ENCODE measurements at regions not wholly inside any gene's neighbourhood (a gene's known extent, or its start where the extent isn't known, plus 50 kb on each side); places are given as distances from the start of the nearest gene placed in this dataset.
A peak's percentile ranks its signal among the peaks of the same experiment; 100 is the strongest.

DNA sequence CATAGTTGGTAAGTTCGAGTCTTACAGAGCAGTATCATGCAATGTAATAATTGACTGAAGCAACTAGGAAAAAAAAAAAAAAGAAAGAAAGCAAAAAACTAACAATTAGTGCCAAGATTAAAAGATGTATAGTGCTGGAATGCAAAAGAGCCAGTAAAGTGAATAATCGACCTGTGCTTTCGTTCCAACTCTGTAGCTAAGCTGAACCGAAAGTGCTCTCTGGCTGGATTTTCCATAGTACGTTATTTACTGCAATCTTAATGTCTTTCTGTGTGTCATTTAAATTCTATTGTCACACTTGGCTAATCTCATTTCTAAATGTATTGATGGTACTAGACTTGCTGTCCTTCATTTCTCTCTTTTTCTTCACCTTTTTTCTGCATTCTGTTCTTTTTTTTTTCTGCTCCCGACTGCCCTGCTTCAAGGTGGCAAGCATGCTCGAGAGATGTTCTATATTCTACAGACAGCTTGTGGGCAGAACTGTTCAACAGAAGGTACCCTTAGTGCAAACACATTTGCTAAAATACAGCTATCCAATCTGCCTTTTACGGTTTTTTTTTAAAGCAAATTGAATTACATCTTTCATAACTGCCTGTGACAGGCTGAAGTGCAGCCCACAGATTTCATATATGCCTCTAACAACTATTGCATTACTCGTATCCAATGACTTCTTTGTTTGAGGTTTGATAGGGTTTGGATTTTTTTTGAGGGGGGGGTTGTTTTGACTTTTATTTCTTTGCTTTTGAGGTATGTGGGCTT lies 204.2 kb upstream of the MTNR1B start:
- H3K27me3 Mint-ChIP-seq, result peaks cover 7 to 17% (median 8%) of the 10 kb centered on the region in 3 donors
- H3K4me1 Mint-ChIP-seq, result peaks cover 5 to 11% (median 7%) of the 10 kb centered on the region in 3 donors
- DNase-seq (no peak), ATAC-seq (ENCODE audit: low read depth in 2 of 2) (no peak)
- H3K27ac Mint-ChIP-seq, result no peak overlapping the region
- H3K36me3 Mint-ChIP-seq, result no peaks in the 10 kb centered on the region
- H3K9me3 Mint-ChIP-seq, result peaks cover 0 to 3% (median 0%) of the 10 kb centered on the region in 7 donors
- peak overlapping the region in 1 of 8 donors; percentile 69 for H3K4me3 Mint-ChIP-seq

- DNase-seq (no peak), ATAC-seq (ENCODE audit: low read depth in 2 of 2) (no peak)
- Mint-ChIP-seq H3K4me1 (peaks cover 5 to 11% (median 7%) of the 10 kb centered on the region in 3 donors), H3K27me3 (peaks cover 7 to 17% (median 10%) of the 10 kb centered on the region in 3 donors), H3K9me3 (peaks cover 0 to 3% (median 0%) of the 10 kb centered on the region in 7 donors), H3K36me3 (no peaks in the 10 kb centered on the region), H3K27ac (peak overlapping the region in 1 of 6 donors; percentile 20), H3K4me3 (peak overlapping the region in 6 of 8 donors; percentile 25 to 79 (median 56))
These were observed 203.5 kb upstream of the MTNR1B start for GRCh38 chr11:92765965-92766371.

DNA sequence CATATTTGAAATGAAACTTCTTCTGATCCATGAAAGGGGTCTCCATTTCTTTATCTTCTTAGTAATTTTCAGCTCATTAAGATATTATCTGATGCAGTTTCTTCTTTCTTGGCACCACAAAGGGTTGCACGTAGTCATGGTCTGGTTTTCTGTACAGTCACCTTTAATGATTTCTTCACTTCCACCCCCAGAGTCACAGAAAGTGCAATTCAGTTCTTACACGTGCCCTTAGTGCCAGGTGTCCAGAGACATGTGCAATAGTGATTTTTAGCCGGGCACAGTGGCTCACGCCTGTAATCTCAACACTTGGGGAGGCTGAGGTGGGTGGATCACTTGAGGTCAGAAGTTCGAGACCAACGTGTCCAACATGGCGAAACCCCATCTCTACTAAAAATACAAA lies 202.8 kb upstream of the MTNR1B start:
- H3K4me3 Mint-ChIP-seq, result peak overlapping the region in 2 of 8 donors; percentile 2 to 45
- peaks cover 0 to 3% (median 0%) of the 10 kb centered on the region in 7 donors for H3K9me3 Mint-ChIP-seq
- H3K36me3 Mint-ChIP-seq, result no peaks in the 10 kb centered on the region
- DNase-seq, result no peak
- peaks cover 7 to 17% (median 14%) of the 10 kb centered on the region in 3 donors for H3K27me3 Mint-ChIP-seq
- no peak for ATAC-seq (ENCODE audit: low read depth in 2 of 2)
- H3K4me1 Mint-ChIP-seq, result peaks cover 5 to 11% (median 7%) of the 10 kb centered on the region in 3 donors
- no peak overlapping the region for H3K27ac Mint-ChIP-seq

- ATAC-seq (ENCODE audit: low read depth in 2 of 2), result no peak
- Mint-ChIP-seq H3K27me3 (peaks cover 7 to 17% (median 14%) of the 10 kb centered on the region in 3 donors), H3K27ac (peak overlapping the region in 1 of 6 donors; percentile 9), H3K4me3 (peak overlapping the region in 1 of 8 donors; percentile 17), H3K36me3 (no peaks in the 10 kb centered on the region), H3K9me3 (peaks cover 0 to 3% (median 0%) of the 10 kb centered on the region in 7 donors), H3K4me1 (peaks cover 5 to 11% (median 7%) of the 10 kb centered on the region in 3 donors)
- DNase-seq, result no peak
These were observed 202.0 kb upstream of the MTNR1B start for GRCh38 chr11:92767416-92767815.

- Mint-ChIP-seq H3K4me3 (no peak overlapping the region), H3K27me3 (peaks cover 7 to 17% (median 14%) of the 10 kb centered on the region in 3 donors), H3K27ac (no peak overlapping the region), H3K4me1 (peaks cover 5 to 11% (median 7%) of the 10 kb centered on the region in 3 donors), H3K36me3 (no peaks in the 10 kb centered on the region), H3K9me3 (peaks cover 0 to 3% (median 0%) of the 10 kb centered on the region in 7 donors)
- ATAC-seq (ENCODE audit: low read depth in 2 of 2) (no peak), DNase-seq (no peak)
These were observed 201.2 kb upstream of the MTNR1B start for GRCh38 chr11:92768121-92768840.

- DNase-seq (no peak), ATAC-seq (ENCODE audit: low read depth in 2 of 2) (no peak)
- peaks cover 5 to 11% (median 7%) of the 10 kb centered on the region in 3 donors for H3K4me1 Mint-ChIP-seq
- peaks cover 0 to 2% (median 0%) of the 10 kb centered on the region in 7 donors for H3K9me3 Mint-ChIP-seq
- H3K4me3 Mint-ChIP-seq, result no peak overlapping the region
- no peak overlapping the region for H3K27ac Mint-ChIP-seq
- no peaks in the 10 kb centered on the region for H3K36me3 Mint-ChIP-seq
- H3K27me3 Mint-ChIP-seq, result peaks cover 7 to 17% (median 14%) of the 10 kb centered on the region in 3 donors
These were observed 200.3 kb upstream of the MTNR1B start for GRCh38 chr11:92769112-92769511.

- ATAC-seq (ENCODE audit: low read depth in 2 of 2) (no peak), DNase-seq (no peak)
- Mint-ChIP-seq H3K27me3 (peaks cover 7 to 17% (median 12%) of the 10 kb centered on the region in 3 donors), H3K36me3 (no peaks in the 10 kb centered on the region), H3K9me3 (peaks cover 0 to 2% (median 0%) of the 10 kb centered on the region in 7 donors), H3K27ac (no peak overlapping the region), H3K4me3 (no peak overlapping the region), H3K4me1 (peaks cover 5 to 11% (median 7%) of the 10 kb centered on the region in 3 donors)
These were observed 199.0 kb upstream of the MTNR1B start for GRCh38 chr11:92770419-92770818.

DNA sequence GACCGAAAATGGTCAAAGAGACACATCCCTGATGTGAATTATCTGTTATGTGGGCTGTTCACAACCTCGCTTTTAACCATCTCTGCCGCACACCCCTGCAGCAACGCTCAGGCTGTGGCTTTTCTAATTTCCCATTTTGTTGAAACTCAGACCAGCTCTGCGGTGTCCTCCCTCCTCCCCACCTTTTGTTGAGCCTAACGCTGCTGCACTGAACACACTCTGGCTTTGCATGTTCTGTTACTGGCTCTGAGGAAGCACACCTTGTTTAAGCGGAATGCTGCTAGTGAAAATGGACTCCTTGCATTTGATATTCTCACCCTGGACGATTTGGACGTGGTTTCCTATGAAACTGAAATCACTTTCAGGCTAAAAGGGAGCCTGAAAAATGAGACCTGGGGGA lies 198.5 kb upstream of the MTNR1B start:
- Mint-ChIP-seq H3K36me3 (no peaks in the 10 kb centered on the region), H3K4me3 (no peak overlapping the region), H3K27ac (no peak overlapping the region), H3K4me1 (peaks cover 2 to 6% (median 3%) of the 10 kb centered on the region in 3 donors), H3K9me3 (peaks cover 0 to 2% (median 0%) of the 10 kb centered on the region in 7 donors), H3K27me3 (peaks cover 6 to 12% (median 7%) of the 10 kb centered on the region in 3 donors)
- ATAC-seq (ENCODE audit: low read depth in 2 of 2) (no peak), DNase-seq (no peak)

GRCh38 chr11:92771701-92772100 lies 197.8 kb upstream of the MTNR1B start:
- no peak for DNase-seq

GRCh38 chr11:92775003-92775676 lies 194.3 kb upstream of the MTNR1B start:
- H3K27me3 Mint-ChIP-seq, result peaks cover 0 to 5% (median 0%) of the 10 kb centered on the region in 3 donors
- DNase-seq, result no peak
- no peaks in the 10 kb centered on the region for H3K36me3 Mint-ChIP-seq
- H3K4me3 Mint-ChIP-seq, result no peak overlapping the region
- ATAC-seq (ENCODE audit: low read depth in 2 of 2), result no peak
- no peak overlapping the region for H3K27ac Mint-ChIP-seq
- no peaks in the 10 kb centered on the region for H3K4me1 Mint-ChIP-seq
- H3K9me3 Mint-ChIP-seq, result peaks cover 0 to 4% (median 0%) of the 10 kb centered on the region in 7 donors

More at GRCh38 chr11:92771701-92772100, 197.8 kb upstream of the MTNR1B start:
- Mint-ChIP-seq H3K9me3 (peaks cover 0 to 2% (median 0%) of the 10 kb centered on the region in 7 donors), H3K36me3 (no peaks in the 10 kb centered on the region), H3K4me3 (no peak overlapping the region), H3K4me1 (peaks cover 0 to under 1% (median 0%) of the 10 kb centered on the region in 3 donors), H3K27me3 (peaks cover 5 to 9% (median 7%) of the 10 kb centered on the region in 3 donors), H3K27ac (no peak overlapping the region)
- no peak for ATAC-seq (ENCODE audit: low read depth in 2 of 2)

DNA sequence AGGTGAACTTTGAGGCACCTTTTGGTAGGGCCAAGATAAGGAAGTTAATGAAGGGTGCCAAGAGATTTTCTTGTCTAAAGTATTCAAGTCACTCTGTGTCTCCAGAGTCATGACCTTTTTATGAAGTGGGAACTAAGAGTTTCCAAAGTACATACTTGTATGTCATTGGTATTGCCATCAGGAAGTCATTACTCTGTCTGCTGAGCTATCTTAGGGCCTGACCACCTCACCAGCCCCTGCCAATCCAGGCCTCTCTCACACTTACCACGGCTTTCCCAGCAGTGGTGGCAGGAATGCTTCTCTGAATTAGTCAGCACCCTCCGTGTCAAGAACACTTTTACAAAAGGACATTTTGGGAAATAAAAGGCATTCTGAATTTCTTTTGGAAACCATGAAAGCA lies 192.8 kb upstream of the MTNR1B start:
- Mint-ChIP-seq H3K4me3 (no peak overlapping the region), H3K36me3 (no peaks in the 10 kb centered on the region), H3K27me3 (no peaks in the 10 kb centered on the region), H3K4me1 (no peaks in the 10 kb centered on the region), H3K9me3 (peaks cover 0 to 4% (median 0%) of the 10 kb centered on the region in 7 donors), H3K27ac (no peak overlapping the region)
- ATAC-seq (ENCODE audit: low read depth in 2 of 2) (no peak), DNase-seq (no peak)

GRCh38 chr11:92779746-92780145 lies 189.7 kb upstream of the MTNR1B start:
- no peaks in the 10 kb centered on the region for H3K36me3 Mint-ChIP-seq
- peaks cover 0 to 4% (median 0%) of the 10 kb centered on the region in 7 donors for H3K9me3 Mint-ChIP-seq
- no peak overlapping the region for H3K4me3 Mint-ChIP-seq
- ATAC-seq (ENCODE audit: low read depth in 2 of 2), result no peak
- H3K27ac Mint-ChIP-seq, result no peak overlapping the region
- H3K4me1 Mint-ChIP-seq, result no peaks in the 10 kb centered on the region
- no peaks in the 10 kb centered on the region for H3K27me3 Mint-ChIP-seq
- no peak for DNase-seq

DNA sequence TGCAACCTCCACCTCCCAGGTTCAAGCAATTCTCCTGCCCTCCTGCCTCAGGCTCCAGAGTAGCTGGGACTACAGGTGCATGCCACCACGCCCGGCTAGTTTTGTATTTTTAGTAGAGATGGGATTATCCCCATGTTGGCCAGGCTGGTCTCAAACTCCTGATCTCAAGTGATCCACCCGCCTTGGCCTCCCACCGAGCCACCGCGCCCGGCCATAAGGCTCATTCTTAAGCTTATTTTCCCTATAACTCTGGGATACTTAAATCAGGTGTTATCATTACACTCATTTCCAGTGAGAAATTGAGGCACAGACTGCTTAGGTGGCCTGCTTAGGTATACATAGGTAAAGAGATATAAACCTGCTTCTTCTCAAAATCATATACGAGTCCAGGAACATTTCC lies 188.3 kb upstream of the MTNR1B start:
- Mint-ChIP-seq H3K27me3 (no peaks in the 10 kb centered on the region), H3K9me3 (peaks cover 0 to 4% (median 0%) of the 10 kb centered on the region in 7 donors), H3K36me3 (no peaks in the 10 kb centered on the region), H3K4me3 (no peak overlapping the region), H3K4me1 (no peaks in the 10 kb centered on the region), H3K27ac (no peak overlapping the region)
- no peak for DNase-seq
- no peak for ATAC-seq (ENCODE audit: low read depth in 2 of 2)

Measured in naive B cell (primary cell).